ENCODE measurements at regions not wholly inside any gene's neighbourhood (a gene's known extent, or its start where the extent isn't known, plus 50 kb on each side); places are given as distances from the start of the nearest gene placed in this dataset.

- no peak for DNase-seq (ENCODE audit: low read depth in 1 of 2, low spot score in 1 of 2)
- TF ChIP-seq REST (IDR thresholded peaks at IDR 0.05; ENCODE audit: insufficient replicate concordance, low read depth) (no peak), POLR2AphosphoS5 (IDR thresholded peaks at IDR 0.05; ENCODE audit: low read depth) (no peak), SPI1 (IDR thresholded peaks at IDR 0.05; ENCODE audit: borderline replicate concordance, low read depth) (no peak), GABPA (IDR thresholded peaks at IDR 0.05; ENCODE audit: low read depth) (no peak)
- TF ChIP-seq, protein P1, sequence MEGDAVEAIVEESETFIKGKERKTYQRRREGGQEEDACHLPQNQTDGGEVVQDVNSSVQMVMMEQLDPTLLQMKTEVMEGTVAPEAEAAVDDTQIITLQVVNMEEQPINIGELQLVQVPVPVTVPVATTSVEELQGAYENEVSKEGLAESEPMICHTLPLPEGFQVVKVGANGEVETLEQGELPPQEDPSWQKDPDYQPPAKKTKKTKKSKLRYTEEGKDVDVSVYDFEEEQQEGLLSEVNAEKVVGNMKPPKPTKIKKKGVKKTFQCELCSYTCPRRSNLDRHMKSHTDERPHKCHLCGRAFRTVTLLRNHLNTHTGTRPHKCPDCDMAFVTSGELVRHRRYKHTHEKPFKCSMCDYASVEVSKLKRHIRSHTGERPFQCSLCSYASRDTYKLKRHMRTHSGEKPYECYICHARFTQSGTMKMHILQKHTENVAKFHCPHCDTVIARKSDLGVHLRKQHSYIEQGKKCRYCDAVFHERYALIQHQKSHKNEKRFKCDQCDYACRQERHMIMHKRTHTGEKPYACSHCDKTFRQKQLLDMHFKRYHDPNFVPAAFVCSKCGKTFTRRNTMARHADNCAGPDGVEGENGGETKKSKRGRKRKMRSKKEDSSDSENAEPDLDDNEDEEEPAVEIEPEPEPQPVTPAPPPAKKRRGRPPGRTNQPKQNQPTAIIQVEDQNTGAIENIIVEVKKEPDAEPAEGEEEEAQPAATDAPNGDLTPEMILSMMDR (IDR thresholded peaks at IDR 0.05; ENCODE audit: insufficient read depth, low read length): no peak
- Histone ChIP-seq H3K4me3 (replicated peaks; ENCODE audit: insufficient read depth, low read length) (no peak overlapping the region), H3K27me3 (ENCODE audit: insufficient read depth, poor library complexity, severe bottlenecking) (no peaks in the 10 kb centered on the region), H3K27ac (replicated peaks) (no peak overlapping the region)
Measured at GRCh38 chr7:50954245-50954644, 171.5 kb upstream of the GRB10 start.

DNA sequence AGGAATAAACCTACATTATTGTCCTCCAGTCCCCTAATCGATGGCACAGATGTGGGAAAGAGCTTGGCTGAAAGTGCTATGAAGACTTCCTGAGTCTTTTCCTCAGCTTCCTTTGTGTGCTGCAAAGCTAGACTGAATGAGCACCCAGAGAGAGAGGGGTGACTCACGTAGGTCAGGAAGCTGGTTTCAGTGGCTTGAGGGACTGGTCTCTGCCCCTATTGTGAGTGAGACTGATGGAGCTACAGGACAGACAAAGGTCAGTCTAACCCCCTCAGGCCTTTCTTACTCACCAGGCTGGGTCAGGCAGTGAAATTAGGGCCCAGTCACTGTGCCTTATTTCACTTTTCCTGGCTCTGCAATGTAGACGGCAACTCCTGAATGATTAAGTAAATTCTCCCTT lies 171.1 kb upstream of the GRB10 start:
- no peak for DNase-seq (ENCODE audit: low read depth in 1 of 2, low spot score in 1 of 2)
- Histone ChIP-seq H3K27ac (replicated peaks) (no peak overlapping the region), H3K27me3 (ENCODE audit: insufficient read depth, poor library complexity, severe bottlenecking) (no peaks in the 10 kb centered on the region), H3K4me3 (replicated peaks; ENCODE audit: insufficient read depth, low read length) (no peak overlapping the region)
- TF ChIP-seq SPI1 (IDR thresholded peaks at IDR 0.05; ENCODE audit: borderline replicate concordance, low read depth): no peak

- H3K4me3 ChIP-seq (replicated peaks; ENCODE audit: insufficient read depth, low read length): no peak overlapping the region
- no peaks in the 10 kb centered on the region for H3K27me3 ChIP-seq (ENCODE audit: insufficient read depth, poor library complexity, severe bottlenecking)
- no peak for DNase-seq (ENCODE audit: low read depth in 1 of 2, low spot score in 1 of 2)
- TF ChIP-seq, protein P1 (IDR thresholded peaks at IDR 0.05; ENCODE audit: insufficient read depth, low read length): no peak
- TF ChIP-seq SPI1 (IDR thresholded peaks at IDR 0.05; ENCODE audit: borderline replicate concordance, low read depth) (no peak), GABPA (IDR thresholded peaks at IDR 0.05; ENCODE audit: low read depth) (no peak)
- H3K27ac ChIP-seq (replicated peaks): no peak overlapping the region
Measured at GRCh38 chr7:50953303-50953702, 170.6 kb upstream of the GRB10 start.

GRCh38 chr7:50952544-50952943 lies 169.8 kb upstream of the GRB10 start:
- DNase-seq (ENCODE audit: low read depth in 1 of 2, low spot score in 1 of 2): no peak
- no peak for TF ChIP-seq REST (IDR thresholded peaks at IDR 0.05; ENCODE audit: insufficient replicate concordance, low read depth)
- TF ChIP-seq, protein P1 (IDR thresholded peaks at IDR 0.05; ENCODE audit: insufficient read depth, low read length): no peak
- TF ChIP-seq SPI1 (IDR thresholded peaks at IDR 0.05; ENCODE audit: borderline replicate concordance, low read depth): no peak
- TF ChIP-seq POLR2AphosphoS5 (IDR thresholded peaks at IDR 0.05; ENCODE audit: low read depth): no peak
- TF ChIP-seq GABPA (IDR thresholded peaks at IDR 0.05; ENCODE audit: low read depth): no peak

More at GRCh38 chr7:50952544-50952943, 169.8 kb upstream of the GRB10 start:
- Histone ChIP-seq H3K27ac (replicated peaks) (no peak overlapping the region), H3K27me3 (ENCODE audit: insufficient read depth, poor library complexity, severe bottlenecking) (no peaks in the 10 kb centered on the region), H3K4me3 (replicated peaks; ENCODE audit: insufficient read depth, low read length) (no peak overlapping the region)
